ENCODE measurements at regions not wholly inside any gene's neighbourhood (a gene's known extent, or its start where the extent isn't known, plus 50 kb on each side); places are given as distances from the start of the nearest gene placed in this dataset.

DNA sequence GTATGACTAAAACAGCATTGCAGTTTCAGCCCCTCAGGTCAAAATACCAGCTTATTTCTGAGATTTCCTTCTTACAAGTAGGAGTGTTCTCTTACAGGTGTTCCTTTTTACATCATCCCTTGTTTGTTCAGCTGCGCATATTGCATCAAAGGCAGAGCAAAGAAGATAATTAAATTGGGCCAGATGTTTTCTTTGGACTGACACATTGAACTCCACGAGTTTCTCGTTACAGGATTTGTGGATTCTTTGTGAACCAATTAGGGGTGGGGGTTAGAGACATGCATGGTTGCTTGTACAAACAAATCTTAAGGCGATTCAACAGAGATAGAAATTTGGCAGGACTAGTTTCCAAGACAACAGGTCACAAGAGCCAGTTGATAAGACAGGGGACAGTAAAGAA is 95.7 kb downstream of the SPANXN4 start:
- TF ChIP-seq, protein P1, sequence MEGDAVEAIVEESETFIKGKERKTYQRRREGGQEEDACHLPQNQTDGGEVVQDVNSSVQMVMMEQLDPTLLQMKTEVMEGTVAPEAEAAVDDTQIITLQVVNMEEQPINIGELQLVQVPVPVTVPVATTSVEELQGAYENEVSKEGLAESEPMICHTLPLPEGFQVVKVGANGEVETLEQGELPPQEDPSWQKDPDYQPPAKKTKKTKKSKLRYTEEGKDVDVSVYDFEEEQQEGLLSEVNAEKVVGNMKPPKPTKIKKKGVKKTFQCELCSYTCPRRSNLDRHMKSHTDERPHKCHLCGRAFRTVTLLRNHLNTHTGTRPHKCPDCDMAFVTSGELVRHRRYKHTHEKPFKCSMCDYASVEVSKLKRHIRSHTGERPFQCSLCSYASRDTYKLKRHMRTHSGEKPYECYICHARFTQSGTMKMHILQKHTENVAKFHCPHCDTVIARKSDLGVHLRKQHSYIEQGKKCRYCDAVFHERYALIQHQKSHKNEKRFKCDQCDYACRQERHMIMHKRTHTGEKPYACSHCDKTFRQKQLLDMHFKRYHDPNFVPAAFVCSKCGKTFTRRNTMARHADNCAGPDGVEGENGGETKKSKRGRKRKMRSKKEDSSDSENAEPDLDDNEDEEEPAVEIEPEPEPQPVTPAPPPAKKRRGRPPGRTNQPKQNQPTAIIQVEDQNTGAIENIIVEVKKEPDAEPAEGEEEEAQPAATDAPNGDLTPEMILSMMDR (IDR thresholded peaks at IDR 0.05) = no peak
- TF ChIP-seq POLR2A (IDR thresholded peaks at IDR 0.05) = no peak

Data from testis (tissue), 2 donors.